HG03103 (cell line): ENCODE measurements at regions not wholly inside any gene's neighbourhood (a gene's known extent, or its start where the extent isn't known, plus 50 kb on each side); places are given as distances from the start of the nearest gene placed in this dataset.

Experiments
- ATAC-seq: cut with Tn5 transposase; IDR thresholded peaks from one replicate; pipeline ENCODE4 v1.9.1; 2021; ENCODE audit warnings: low read depth; ENCODE audit not compliant: unreplicated experiment

- ATAC-seq = no peak
Observed at GRCh38 chr7:36802459-36803135, 78.3 kb upstream of the AOAH start.

- no peak for ATAC-seq
Observed at GRCh38 chr7:36796850-36797536, 72.7 kb upstream of the AOAH start.

- ATAC-seq = no peak
Observed at GRCh38 chr7:36795451-36796021, 71.2 kb upstream of the AOAH start.

GRCh38 chr7:36794689-36795088 is 70.4 kb upstream of the AOAH start:
- no peak for ATAC-seq

- no peak for ATAC-seq
Observed at GRCh38 chr7:36792421-36792820, 68.1 kb upstream of the AOAH start.

- no peak for ATAC-seq
Observed at GRCh38 chr7:36790311-36790787, 66.1 kb upstream of the AOAH start.

GRCh38 chr7:36788825-36789470 is 64.7 kb upstream of the AOAH start:
- ATAC-seq = no peak

- no peak for ATAC-seq
Observed at GRCh38 chr7:36787933-36788378, 63.7 kb upstream of the AOAH start.

- ATAC-seq = peak; percentile 97
Observed at GRCh38 chr7:36784991-36785940, 61.0 kb upstream of the AOAH start.

GRCh38 chr7:36781011-36781738 is 56.9 kb upstream of the AOAH start:
- ATAC-seq = no peak

- no peak for ATAC-seq
Observed at GRCh38 chr7:36777855-36778254, 53.6 kb upstream of the AOAH start.

GRCh38 chr7:36777062-36777461 is 52.8 kb upstream of the AOAH start:
- ATAC-seq = no peak

- ATAC-seq = no peak
Observed at GRCh38 chr7:36775676-36776075, 51.4 kb upstream of the AOAH start.

- no peak for ATAC-seq
Observed at GRCh38 chr7:36775061-36775620, 50.8 kb upstream of the AOAH start.
